ENCODE measurements at regions not wholly inside any gene's neighbourhood (a gene's known extent, or its start where the extent isn't known, plus 50 kb on each side); places are given as distances from the start of the nearest gene placed in this dataset.
"Not testable (repeated sequence)": the region's sequence is repeated elsewhere in the genome, so short reads cannot be mapped to it uniquely, and the experiment has no call there.

DNA sequence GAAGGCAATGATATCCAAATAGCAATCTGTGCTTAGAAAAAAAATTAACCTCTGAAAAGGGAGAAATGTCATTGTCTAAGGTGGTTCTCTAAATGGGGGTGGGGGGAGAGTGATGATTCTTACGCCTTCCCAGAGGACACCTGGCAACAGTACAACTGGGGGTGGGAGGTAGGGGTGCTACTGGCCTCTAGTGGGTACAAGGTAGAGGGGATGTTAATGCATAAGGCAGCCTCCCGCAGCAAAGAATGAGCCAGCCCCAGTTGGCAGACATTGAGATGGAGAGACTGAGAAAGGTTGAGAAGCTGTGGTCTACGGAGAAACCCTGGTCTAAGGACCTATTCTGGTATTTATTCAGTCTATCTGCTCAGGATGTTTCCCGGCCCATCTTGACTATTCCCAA, 472.2 kb upstream of the RUNX1 start:
- DNase-seq: no peak

DNA sequence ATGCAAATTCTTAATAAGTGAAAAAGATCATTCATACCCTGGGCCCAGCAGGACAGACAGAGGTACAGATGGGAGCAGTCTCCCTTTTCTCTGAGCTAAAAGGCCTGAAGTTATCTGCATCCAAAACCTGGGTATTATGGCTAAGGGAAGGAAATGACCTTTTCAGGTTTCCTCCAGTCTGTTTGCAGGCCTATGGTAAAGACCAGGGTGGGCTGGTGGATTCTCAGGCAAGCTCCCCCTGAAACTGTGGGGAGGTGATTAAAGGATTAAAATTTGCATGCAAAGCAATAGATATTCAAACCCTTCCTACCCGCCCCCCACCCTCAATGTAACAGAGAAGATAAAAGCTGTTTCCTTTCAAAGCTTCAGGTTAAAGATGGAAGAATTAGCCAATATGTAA, 471.8 kb upstream of the RUNX1 start:
- DNase-seq: no peak

DNA sequence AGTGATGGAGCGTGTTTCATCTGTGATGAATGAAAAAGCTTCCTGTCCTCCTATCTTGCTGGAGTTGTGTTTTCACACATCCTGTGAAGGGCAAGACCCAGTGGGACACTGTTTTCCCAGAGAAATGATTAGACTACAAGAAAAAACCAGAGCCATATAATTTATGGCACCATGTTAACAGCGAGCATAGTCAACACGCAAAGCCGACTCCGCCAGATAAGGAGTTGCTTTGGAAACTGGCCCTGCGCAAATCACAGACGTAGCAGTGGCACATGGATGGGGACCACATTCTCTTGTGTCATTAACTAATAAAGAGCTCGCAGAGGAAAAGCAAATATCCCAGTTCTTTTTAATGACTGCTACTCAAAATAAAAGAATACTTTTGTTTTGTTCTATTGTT, 471.2 kb upstream of the RUNX1 start:
- DNase-seq: no peak

DNA sequence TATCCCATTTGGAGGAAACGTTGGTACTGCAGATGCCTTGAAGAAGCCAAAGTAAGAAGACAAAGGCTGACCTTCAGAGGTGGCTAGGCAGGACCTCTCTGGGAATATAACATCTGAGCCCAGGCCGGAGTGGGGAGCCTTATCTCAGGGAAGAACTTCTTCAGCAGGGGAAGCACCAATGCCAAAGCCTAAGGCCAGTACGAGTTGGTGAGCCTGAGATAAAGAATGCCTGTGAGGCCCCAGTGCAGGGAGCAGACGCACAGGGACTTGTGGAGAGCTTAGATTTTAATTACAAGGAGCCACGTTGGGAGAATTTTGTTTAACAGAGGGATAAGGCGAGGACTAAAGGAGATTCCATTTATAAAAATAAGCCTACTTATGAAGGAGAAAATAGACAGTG, 468.8 kb upstream of the RUNX1 start:
- DNase-seq: no peak

DNA sequence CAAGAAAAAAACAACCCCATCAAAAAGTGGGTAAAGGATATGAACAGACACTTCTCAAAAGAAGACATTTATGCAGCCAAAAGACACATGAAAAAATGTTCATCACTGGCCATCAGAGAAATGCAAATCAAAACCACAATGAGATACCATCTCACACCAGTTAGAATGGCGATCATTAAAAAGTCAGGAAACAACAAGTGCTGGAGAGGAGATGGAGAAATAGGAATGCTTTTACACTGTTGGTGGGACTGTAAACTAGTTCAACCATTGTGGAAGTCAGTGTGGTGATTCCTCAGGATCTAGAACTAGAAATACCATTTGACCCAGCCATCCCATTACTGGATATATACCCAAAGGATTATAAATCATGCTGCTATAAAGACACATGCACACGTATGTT, 467.2 kb upstream of the RUNX1 start:
- DNase-seq: not testable (repeated sequence)

DNA sequence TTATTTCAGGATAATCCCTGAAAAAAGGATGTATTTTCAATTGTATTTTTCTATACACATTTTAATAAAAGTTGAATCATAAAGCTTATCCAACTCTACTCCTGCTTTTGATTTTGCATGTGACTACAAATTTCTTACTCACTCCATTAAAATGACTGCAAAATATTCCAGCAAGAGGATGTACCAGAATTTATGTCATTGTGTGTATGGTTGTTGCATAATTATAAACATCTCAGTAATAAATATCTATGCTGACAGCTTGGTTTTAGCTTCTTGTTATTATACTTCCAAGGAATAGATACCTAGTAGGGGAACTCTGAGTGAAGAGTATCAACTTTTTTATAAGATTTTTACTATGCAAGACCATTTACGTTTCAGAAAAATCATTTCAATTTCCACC, 463.2 kb upstream of the RUNX1 start:
- no peak for DNase-seq

DNA sequence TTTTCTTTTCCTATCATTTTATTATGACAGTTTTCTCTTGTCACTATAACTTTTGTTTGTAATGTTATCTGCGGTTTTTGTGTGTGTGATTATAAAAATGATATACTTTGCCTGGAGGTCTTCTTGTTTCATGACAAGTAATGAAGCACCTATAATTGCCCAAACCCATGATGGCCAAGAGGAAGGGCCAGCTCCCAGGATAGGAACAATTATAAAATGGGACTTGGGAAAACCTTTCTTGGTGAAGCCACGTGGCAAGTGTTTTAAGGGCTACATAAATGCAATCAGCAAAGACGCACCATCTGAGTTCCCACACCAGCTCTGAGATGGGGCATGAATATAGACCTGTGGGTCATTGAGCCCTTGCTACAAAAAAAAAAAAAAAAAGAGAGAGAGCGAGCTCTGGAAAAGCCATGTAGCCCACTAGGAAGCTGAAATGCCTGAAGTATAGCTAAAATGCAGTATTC, 462.6 kb upstream of the RUNX1 start:
- DNase-seq: no peak

DNA sequence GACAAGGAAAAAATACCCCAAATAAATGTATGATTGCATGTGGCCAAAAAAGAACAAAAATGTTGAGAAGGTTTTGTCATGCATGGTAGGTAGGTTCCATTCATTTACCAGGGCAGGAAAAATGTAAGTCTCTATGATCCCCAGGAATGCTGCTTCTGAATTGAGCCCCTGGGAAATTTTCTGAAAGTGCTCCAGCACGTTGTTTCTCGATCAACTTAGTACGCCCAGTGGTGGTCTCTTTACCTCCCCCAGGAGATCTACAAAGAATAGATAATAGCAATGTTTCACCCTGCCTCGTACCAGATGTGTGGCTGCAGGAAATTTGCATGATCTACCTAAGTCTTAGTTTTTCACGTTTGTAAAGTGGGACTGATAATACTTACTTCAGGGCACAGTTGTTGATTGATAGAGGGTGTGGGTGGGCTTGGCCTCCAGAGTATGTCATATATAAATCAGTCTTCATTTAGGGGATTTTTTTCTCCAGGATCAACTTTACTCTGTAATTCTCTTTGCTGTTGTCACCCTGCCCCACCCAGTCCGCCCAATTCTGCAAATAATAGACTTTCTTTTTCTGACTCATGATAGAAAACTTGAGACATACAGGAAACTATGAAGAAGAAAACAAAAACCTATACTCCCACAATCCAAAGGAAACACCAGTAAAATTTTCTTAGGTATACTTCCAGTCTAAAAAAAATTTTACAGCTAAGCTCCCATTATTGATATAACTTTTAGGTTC, 462.0 kb upstream of the RUNX1 start:
- no peak for DNase-seq

DNA sequence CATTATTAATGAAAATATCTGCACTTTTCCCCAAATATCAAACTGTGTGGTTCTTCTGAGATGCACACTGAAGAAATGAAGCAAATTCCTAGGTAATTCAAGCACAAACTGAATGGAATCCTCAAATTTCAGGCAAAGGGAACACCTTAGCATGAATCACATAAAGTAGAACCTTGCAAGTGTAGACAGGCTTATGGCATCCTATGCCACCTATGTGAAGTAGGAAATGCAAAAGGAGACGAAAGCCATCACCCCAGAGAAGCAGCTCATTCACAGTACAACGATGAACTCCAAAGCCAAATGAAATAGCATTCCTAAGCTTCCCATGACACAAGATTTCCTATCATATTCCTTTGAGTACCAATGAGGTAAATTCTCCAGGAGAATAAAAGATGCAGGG, 461.2 kb upstream of the RUNX1 start:
- no peak for DNase-seq

DNA sequence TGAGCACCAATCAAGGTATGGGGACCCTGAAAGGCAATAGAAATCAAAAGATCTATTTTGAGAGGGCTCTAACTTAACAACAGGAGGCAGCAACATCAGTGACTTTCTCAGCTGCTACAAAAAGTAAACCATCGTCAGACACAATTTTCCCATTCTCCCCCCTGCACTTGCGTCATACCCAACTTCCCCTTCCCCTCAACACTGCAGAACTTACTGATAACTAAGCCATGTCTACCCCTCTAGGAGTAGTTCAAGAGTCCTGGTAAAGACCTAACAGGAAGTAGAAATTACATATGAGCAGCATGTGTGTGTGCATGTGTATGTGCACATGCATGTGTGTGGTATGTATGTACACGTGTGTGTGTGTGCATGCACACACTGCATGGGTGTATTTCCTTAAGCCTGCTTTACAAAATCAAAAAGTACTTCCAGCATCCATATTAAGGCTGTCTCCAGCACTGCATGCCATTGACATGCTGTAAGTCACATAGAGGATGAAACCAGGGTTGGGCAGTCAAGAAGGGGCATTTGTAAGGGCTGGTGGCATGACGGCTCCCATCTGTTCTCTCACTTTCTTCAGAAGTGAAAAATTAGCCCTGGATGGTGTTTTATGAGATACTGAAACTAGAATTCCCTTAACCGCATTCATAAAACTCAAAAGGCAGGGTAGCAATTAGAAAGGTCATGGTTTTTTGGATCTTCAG, 460.1 kb upstream of the RUNX1 start:
- DNase-seq: peak; percentile 21

DNA sequence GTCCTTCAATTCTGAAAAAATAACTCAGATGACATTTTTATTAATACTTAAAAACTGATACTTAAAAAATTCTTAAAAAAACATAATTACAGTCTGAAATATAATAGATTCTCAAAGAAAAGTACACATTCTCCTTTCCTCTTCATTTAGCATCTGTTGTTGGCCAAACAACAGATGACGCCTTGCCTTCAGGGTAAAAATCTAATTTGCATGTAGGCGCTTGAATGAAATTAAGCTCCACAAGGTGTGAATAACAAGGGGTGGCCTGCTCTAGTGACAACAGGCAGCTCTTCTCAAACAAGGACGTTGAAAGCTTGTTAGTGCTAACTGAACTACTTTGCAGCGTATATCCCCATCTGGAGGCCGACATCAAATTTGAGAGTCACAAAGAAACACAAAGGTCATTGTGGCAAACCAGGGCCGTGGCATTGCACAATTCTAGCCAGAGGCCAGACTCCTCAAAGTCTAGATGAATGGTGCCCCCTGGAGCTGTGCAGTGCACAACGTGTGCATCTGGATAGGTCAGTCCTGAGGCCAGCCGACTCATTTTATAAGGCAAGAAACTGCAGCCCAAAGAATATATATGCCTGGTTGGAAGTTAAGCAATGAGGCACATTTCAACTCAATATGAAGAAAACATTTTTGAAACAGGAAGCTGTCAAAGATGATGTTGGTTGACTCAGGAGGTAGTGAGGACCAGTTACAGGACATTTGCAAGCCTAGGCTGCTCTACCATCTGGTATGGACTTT, 459.2 kb upstream of the RUNX1 start:
- peak; percentile 36 for DNase-seq

DNA sequence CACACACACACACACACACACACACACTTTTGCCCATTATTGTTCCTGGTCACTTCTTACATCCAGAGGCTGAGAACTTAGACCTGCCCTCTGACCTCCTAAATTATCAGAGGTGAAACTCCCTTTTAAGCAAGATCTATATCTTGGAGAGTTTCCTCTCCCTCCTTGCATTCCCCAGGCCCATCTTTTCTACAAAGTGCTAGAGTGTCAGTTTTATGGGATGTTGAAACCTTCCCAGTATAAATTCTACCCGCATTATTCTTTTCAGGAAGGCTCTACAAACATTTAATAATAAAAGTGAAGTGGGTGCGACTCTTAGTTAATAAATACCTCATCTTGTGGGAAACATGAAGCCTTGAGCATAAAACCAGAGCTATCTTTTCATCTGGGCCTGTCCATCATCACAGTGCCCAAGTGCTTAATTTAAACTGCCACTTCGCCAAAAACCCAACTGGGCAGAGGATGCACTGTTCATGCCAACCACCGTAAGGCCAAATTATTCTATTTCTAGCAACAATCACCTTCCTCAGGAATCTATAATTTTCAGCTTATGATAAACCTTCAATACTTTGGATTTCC, 458.2 kb upstream of the RUNX1 start:
- DNase-seq: peak; percentile 33

DNA sequence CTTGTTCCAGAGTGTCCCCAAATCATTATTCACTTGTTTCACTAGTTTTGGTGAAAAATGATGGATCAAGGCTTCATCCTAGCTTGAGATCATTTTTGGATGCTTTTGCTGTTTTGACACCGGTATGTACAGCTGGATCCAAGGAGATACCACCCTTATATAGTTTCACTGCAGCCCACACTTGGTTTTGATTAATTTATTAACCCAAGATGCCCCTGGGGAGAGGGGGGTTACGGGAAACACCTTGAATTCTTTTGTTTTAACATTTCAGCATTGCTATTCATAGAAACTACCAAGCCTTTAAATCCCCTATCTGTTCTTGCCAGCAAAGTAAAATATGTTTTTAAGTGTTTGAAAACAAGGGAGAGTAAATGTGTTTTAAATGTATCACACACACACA, 457.7 kb upstream of the RUNX1 start:
- DNase-seq: no peak

DNA sequence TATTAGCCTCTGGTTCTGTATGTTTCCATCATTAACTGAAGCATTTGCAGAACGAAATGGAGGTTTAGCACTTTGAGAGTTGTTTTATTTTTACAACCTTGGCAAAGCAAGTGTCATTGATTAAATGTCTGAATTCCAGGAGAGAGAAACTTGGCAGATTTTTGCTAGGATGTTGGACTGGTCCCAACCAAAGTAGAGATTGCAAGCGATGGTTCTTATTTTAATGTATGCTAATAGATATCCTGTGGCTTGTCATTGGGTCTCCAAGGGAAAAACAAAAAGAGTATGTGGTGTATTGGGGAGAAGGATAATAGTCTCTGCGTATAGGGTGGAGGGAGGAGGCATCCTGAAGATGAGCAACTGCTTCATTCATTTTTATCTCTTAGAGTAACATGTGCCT, 457.2 kb upstream of the RUNX1 start:
- no peak for DNase-seq

DNA sequence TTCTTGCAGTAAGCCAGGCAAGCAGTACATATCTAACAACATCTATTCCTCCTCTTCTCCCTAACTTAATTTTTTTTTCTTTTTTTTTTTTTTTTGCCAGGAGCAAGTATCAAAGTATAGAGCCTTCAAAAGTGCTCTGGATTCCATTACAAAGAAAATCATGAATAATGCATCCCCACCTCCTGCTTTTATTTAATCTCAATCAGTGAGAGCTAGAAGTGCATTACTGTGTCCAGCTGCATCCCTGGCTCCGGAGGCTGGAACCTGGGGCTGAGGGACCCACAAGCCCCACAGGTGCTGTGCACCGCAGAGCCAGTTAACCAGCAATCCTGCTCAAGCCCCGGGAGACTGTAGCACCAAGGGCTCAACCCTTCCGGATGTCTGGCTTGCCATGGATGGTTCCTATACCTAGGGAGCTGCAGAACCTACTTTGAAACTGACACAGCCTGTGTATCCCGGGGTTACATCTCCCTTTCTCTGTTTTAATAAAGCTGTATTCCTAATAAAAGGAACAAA, 455.9 kb upstream of the RUNX1 start:
- DNase-seq: no peak

DNA sequence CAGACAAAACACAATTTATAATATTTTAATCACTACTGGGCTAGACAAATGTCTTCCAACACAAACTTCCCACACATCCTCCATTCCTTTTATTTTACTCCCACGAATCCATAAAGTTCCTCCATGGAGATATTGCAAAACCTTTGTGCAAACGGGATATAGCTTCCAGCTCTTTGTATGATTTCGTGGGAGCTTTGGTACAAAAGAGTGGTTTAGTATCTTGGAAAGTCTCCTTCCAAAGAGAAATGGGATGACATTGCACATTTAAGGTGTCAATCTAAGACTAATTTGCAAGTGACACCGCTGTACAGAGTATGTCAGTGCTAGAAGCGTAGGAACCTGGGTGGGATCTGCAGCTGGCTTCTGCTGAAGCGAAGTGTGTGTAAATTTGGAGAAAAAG, 455.2 kb upstream of the RUNX1 start:
- DNase-seq: no peak

DNA sequence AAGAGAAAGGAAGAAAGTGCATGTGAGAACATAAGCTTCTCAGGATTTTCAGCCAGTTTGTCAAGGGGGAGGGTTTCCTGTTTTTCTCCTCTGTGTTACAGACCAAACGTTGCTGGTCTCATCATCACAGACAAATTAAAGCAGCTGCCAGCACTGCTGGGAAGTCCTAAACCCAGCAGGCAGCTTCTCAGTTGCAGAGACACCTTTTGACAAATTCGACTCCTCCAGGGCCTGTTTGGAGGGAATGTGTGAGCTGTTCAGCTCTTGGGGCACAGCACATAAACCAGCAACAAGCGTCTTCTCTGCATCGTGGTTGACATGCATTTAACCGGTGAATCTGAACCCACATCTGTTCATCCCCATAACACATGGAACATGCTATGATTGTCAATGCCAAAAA, 454.6 kb upstream of the RUNX1 start:
- peak; percentile 57 for DNase-seq

DNA sequence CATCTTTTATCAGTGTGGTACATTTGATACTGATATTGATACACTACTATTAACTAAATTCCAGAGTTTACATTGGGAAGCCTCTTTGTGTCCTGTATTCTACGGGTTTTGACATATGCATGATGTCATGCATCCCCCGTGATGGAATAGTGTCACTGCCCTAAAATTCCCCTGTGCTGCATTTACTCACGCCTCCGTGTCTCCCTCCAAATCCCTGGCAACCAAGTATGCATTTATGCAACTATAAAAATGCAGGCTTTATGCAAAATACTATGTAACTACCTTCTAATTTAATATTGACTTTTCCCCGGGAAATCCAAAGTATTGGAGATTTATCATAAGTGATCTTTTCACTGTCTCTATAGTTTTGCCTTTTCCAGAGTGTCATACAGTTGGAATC, 453.7 kb upstream of the RUNX1 start:
- no peak for DNase-seq

DNA sequence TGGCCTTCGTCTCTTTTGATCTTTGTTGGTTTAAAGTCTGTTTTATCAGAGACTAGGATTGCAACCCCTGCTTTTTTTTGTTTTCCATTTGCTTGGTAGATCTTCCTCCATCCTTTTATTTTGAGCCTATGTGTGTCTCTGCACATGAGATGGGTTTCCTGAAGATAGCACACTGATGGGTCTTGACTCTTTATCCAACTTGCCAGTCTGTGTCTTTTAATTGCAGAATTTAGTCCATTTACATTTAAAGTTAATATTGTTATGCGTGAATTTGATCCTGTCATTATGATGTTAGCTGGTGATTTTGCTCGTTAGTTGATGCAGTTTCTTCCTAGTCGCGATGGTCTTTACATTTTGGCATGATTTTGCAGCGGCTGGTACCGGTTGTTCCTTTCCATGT, 448.4 kb upstream of the RUNX1 start:
- not testable (repeated sequence) for DNase-seq

DNA sequence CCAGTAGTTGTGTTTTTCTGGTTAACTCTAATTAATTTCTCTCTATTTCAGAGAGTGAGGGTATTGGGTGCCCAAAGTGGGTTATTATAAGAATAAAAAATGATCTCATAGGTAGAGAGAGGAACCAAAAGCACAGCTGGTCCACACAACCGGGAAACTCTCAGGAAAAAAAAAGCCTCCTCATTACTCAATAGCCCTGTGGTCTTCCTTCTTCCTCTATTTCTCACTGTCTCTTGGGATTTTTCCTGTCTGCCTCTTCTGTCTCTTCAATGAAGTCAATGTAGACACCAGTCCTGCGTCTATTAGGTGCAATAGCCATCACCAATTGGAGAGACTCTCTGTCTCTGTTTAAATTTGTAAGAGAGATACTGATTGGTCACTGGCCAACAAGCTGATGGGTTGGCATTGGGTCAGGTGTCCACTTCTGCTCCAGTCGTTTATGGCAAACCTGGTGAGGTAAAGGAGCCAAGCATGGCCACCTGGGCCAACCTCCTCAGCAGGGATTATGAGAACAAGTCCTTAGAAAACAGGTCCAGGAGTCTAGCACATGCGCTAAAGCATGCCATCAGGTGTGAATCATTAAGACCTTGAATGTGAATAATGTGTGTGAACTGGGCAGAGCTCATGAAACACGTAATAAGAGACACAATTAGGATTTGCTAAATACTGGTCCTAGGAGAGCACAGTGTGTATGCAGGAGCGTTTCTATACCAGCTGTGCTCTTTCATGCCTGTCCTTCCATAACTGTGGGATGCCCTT, 443.0 kb upstream of the RUNX1 start:
- no peak for DNase-seq

DNA sequence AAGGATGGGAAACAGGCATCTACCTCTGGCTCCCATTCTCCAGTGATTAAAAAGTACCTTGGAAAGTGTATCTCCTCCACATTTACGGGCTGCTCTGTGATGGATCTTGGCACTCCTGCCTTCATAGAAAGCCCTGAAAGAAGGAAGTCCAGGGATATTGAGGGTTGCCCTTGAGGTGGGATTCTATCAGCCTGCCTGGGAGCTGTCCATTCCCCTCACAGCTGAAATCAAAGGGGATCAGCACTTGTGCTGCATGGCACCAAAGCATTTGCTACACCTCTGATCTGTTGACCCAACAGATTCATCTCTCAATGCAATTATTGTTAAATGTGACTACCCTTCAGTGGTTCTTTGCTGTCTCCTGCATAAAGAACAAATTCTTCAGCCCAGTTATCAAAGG, 442.0 kb upstream of the RUNX1 start:
- no peak for DNase-seq

DNA sequence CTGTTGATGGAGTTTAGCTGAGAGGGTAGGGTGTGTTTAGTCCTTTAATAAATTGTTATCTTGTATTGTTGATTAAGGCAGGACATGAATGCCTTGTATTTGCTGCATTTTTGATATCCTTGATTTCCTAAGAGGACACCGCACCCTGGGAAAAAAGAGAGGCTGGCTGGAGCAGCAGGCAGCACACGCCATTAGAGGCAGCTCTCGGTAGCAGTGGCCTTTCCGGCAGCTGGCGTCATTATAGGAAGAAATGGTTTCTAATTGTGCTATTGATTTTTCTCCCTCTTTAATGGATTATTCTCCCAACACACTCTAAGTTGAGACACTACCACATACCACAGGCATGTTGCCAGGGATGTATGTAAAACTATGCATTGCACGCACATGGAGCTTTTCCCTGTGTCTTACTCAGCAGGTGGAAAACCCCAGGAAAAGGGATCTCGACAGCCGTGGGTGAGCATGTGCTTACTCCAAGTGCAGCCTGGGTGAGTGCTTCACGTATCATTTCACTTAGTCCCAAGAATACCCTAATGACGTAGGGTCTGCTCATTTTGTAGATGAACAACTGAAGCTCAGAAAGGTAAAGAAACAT, 440.4 kb upstream of the RUNX1 start:
- DNase-seq: no peak
